Panc1 (cell line): ENCODE measurements at regions not wholly inside any gene's neighbourhood (a gene's known extent, or its start where the extent isn't known, plus 50 kb on each side); places are given as distances from the start of the nearest gene placed in this dataset.

Source experiments
- ATAC-seq: fragments of 200-7000 bp; cut with Tn5 transposase; 2 replicates; pipeline ENCODE4 v1.9.1; 2020; ENCODE audit warnings: mild to moderate bottlenecking, moderate library complexity
- BruUV-seq: library from RNA; stranded (reverse); fragments of 400-500 nt; replicated peaks from 2 replicates; lab custom pipeline; 2021; lab: Mats Ljungman, UMichigan
- CTCF ChIA-PET: fragments of 300-600 bp; sonication (Branson Sonifier 250); formaldehyde crosslinking; loops from one replicate; lab custom pipeline; 2022; ENCODE audit warnings: antibody characterized with exemption; lab: Charles Lee
- POLR2A ChIA-PET: fragments of 300-600 bp; sonication (Branson Sonifier 250); formaldehyde crosslinking; loops from one replicate; lab custom pipeline; 2022; ENCODE audit warnings: antibody characterized with exemption; lab: Charles Lee
- DNase-seq: peaks from one replicate; pipeline ENCODE4 v3.0.0-alpha.2; 2010; ENCODE audit warnings: low read depth, low spot score
- H3K27ac ChIP-seq: 2 replicates; pipeline ENCODE4 v1.5.1; 2011; ENCODE audit warnings: mild to moderate bottlenecking, low read length, inconsistent platforms
- H3K27me3 ChIP-seq: fragments of 200-500 bp; sonication (Bioruptor generic); 2 replicates; pipeline ENCODE4 v1.6.0; 2014; ENCODE audit warnings: low read length, inconsistent platforms; ENCODE audit not compliant: control insufficient read depth, insufficient read depth
- H3K36me3 ChIP-seq: fragments of 200-500 bp; sonication (Bioruptor generic); 2 replicates; pipeline ENCODE4 v1.5.1; 2014; ENCODE audit warnings: inconsistent platforms, mild to moderate bottlenecking, low read length, moderate library complexity; ENCODE audit not compliant: control insufficient read depth, insufficient read depth
- H3K4me1 ChIP-seq: 2 replicates; pipeline ENCODE4 v1.5.1; 2011; ENCODE audit warnings: inconsistent platforms, mild to moderate bottlenecking, low read length, moderate library complexity; ENCODE audit not compliant: control insufficient read depth, insufficient read depth
- H3K4me3 ChIP-seq, 2 experiments: 2 replicates each; pipeline ENCODE4 v1.5.1; 2011 to 2012; ENCODE audit warnings: low read depth in 2 of 2, low read length in 2 of 2, mild to moderate bottlenecking in 2 of 2, inconsistent platforms in 1 of 2, moderate library complexity in 1 of 2
- H3K9me3 ChIP-seq: fragments of 200-500 bp; sonication (Bioruptor generic); 2 replicates; pipeline ENCODE4 v1.5.1; 2014; ENCODE audit warnings: low read depth, mild to moderate bottlenecking, inconsistent platforms, low read length, moderate library complexity; ENCODE audit not compliant: control insufficient read depth, insufficient read depth
- POLR2AphosphoS5 ChIP-seq: IDR thresholded peaks from 2 replicates; pipeline ENCODE4 v1.6.1; 2012; ENCODE audit warnings: mild to moderate bottlenecking, low read depth, low read length, moderate library complexity
- REST ChIP-seq, 2 experiments: IDR thresholded peaks; 2 replicates each; pipeline ENCODE4 v1.6.1; 2011 to 2012; ENCODE audit warnings: low read depth in 2 of 2, control low read depth in 1 of 2, low read length in 1 of 2, mild to moderate bottlenecking in 1 of 2, moderate library complexity in 1 of 2; ENCODE audit not compliant: insufficient read depth in 1 of 2
- SIN3A ChIP-seq: IDR thresholded peaks from 2 replicates; pipeline ENCODE4 v1.6.1; 2012; ENCODE audit warnings: low read depth, mild to moderate bottlenecking, low read length, moderate library complexity, borderline replicate concordance; ENCODE audit not compliant: insufficient read depth
- TCF7L2 ChIP-seq: IDR thresholded peaks from 2 replicates; pipeline ENCODE4 v1.6.1; 2011; ENCODE audit warnings: mild to moderate bottlenecking, low read depth, low read length, inconsistent platforms
- in situ Hi-C: cut with HindIII; loops from 2 replicates; pipeline ENCODE4 v1.10.0; 2016; ENCODE audit warnings: low sequenced_read_pairs, low pct_unique_long_range_greater_than_20kb
- intact Hi-C: fragments of 100-400 bp; cut with micrococcal nuclease; formaldehyde crosslinking; loops from one replicate; pipeline ENCODE4 v1.10.0; 2022; ENCODE audit not compliant: unreplicated experiment
- TF ChIP-seq, protein P1 (sequence below): fragments of 450-650 bp; IDR thresholded peaks from 2 replicates; pipeline ENCODE4 v1.5.1; 2017; ENCODE audit warnings: mild to moderate bottlenecking

GRCh38 chr18:44245019-44245418 lies 435.7 kb upstream of the SETBP1 start:
- TF ChIP-seq TCF7L2 (no peak), POLR2AphosphoS5 (no peak)
- TF ChIP-seq, protein P1, sequence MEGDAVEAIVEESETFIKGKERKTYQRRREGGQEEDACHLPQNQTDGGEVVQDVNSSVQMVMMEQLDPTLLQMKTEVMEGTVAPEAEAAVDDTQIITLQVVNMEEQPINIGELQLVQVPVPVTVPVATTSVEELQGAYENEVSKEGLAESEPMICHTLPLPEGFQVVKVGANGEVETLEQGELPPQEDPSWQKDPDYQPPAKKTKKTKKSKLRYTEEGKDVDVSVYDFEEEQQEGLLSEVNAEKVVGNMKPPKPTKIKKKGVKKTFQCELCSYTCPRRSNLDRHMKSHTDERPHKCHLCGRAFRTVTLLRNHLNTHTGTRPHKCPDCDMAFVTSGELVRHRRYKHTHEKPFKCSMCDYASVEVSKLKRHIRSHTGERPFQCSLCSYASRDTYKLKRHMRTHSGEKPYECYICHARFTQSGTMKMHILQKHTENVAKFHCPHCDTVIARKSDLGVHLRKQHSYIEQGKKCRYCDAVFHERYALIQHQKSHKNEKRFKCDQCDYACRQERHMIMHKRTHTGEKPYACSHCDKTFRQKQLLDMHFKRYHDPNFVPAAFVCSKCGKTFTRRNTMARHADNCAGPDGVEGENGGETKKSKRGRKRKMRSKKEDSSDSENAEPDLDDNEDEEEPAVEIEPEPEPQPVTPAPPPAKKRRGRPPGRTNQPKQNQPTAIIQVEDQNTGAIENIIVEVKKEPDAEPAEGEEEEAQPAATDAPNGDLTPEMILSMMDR: no peak
- no peaks in the 10 kb centered on the region for H3K4me1 ChIP-seq
- DNase-seq (no peak), ATAC-seq (no peak)
- H3K36me3 ChIP-seq: no peaks in the 10 kb centered on the region
- in situ Hi-C loops: no loop called here
- ChIA-PET CTCF (no interaction called here), POLR2A (no interaction called here)
- H3K27me3 ChIP-seq: no peaks in the 10 kb centered on the region
- no TSS peak for BruUV-seq
- H3K4me3 ChIP-seq: no peak overlapping the region
- H3K27ac ChIP-seq: no peak overlapping the region
- intact Hi-C loops: no loop called here
- H3K9me3 ChIP-seq: no peaks in the 10 kb centered on the region

- ATAC-seq: no peak
- ChIA-PET CTCF (no interaction called here), POLR2A (no interaction called here)
- DNase-seq: no peak
- BruUV-seq: no TSS peak
- Histone ChIP-seq H3K27ac (no peak overlapping the region), H3K4me3 (no peak overlapping the region), H3K9me3 (no peaks in the 10 kb centered on the region), H3K36me3 (no peaks in the 10 kb centered on the region), H3K27me3 (no peaks in the 10 kb centered on the region), H3K4me1 (no peaks in the 10 kb centered on the region)
- intact Hi-C loops (no loop called here), in situ Hi-C loops (no loop called here)
- TF ChIP-seq TCF7L2 (no peak), SIN3A (no peak), REST (IDR thresholded peaks at IDR 0.05; ENCODE audit: insufficient read depth in 1 of 2, low read depth in 2 of 2, low read length in 1 of 2) (peak in 1 of 2 experiments; percentile 22; a peak in 1 of 4 replicates), POLR2AphosphoS5 (no peak)
- TF ChIP-seq, protein P1: no peak
These were observed 434.7 kb upstream of the SETBP1 start for GRCh38 chr18:44246001-44246400.

- DNase-seq (no peak), ATAC-seq (no peak)
- TF ChIP-seq POLR2AphosphoS5 (no peak), TCF7L2 (no peak), SIN3A (no peak), REST (IDR thresholded peaks at IDR 0.05; ENCODE audit: insufficient read depth in 1 of 2, low read depth in 2 of 2, low read length in 1 of 2) (no peak)
- TF ChIP-seq, protein P1: no peak
- ChIA-PET CTCF (no interaction called here), POLR2A (no interaction called here)
- no peak overlapping the region for H3K4me3 ChIP-seq
- no peaks in the 10 kb centered on the region for H3K27me3 ChIP-seq
- H3K36me3 ChIP-seq: no peaks in the 10 kb centered on the region
- intact Hi-C loops: no loop called here
- BruUV-seq: no TSS peak
- H3K9me3 ChIP-seq: no peaks in the 10 kb centered on the region
- no peaks in the 10 kb centered on the region for H3K4me1 ChIP-seq
- in situ Hi-C loops: no loop called here
- H3K27ac ChIP-seq: no peak overlapping the region
These were observed 422.6 kb upstream of the SETBP1 start for GRCh38 chr18:44258086-44258485.
